GM18907 (cell line): ENCODE measurements at regions not wholly inside any gene's neighbourhood (a gene's known extent, or its start where the extent isn't known, plus 50 kb on each side); places are given as distances from the start of the nearest gene placed in this dataset.

Experiments
- ATAC-seq: cut with Tn5 transposase; IDR thresholded peaks from one replicate; pipeline ENCODE4 v1.9.1; 2021; ENCODE audit warnings: mild to moderate bottlenecking, moderate library complexity; ENCODE audit not compliant: unreplicated experiment

- no peak for ATAC-seq
Observed at GRCh38 chr10:8731121-8732095, 676.9 kb downstream of the GATA3 start.

GRCh38 chr10:8738987-8739386 is 684.5 kb downstream of the GATA3 start:
- no peak for ATAC-seq

- ATAC-seq, result no peak
Observed at GRCh38 chr10:8752146-8752843, 697.8 kb downstream of the GATA3 start.

GRCh38 chr10:8758029-8758428 is 703.5 kb downstream of the GATA3 start:
- no peak for ATAC-seq

- ATAC-seq, result no peak
Observed at GRCh38 chr10:8766899-8767298, 712.4 kb downstream of the GATA3 start.

- no peak for ATAC-seq
Observed at GRCh38 chr10:8767591-8767990, 713.1 kb downstream of the GATA3 start.

- ATAC-seq, result no peak
Observed at GRCh38 chr10:8768341-8768740, 713.9 kb downstream of the GATA3 start.

- no peak for ATAC-seq
Observed at GRCh38 chr10:8768852-8769251, 714.4 kb downstream of the GATA3 start.

- ATAC-seq, result no peak
Observed at GRCh38 chr10:8776926-8777622, 722.6 kb downstream of the GATA3 start.

GRCh38 chr10:8778713-8779112 is 724.2 kb downstream of the GATA3 start:
- no peak for ATAC-seq

GRCh38 chr10:8787649-8788048 is 733.2 kb downstream of the GATA3 start:
- ATAC-seq, result no peak

GRCh38 chr10:8790390-8790789 is 735.9 kb downstream of the GATA3 start:
- no peak for ATAC-seq

GRCh38 chr10:8794860-8795259 is 740.4 kb downstream of the GATA3 start:
- no peak for ATAC-seq

- ATAC-seq, result no peak
Observed at GRCh38 chr10:8800426-8800825, 745.9 kb downstream of the GATA3 start.

- ATAC-seq, result no peak
Observed at GRCh38 chr10:8803992-8804391, 749.5 kb downstream of the GATA3 start.

- ATAC-seq, result no peak
Observed at GRCh38 chr10:8810677-8811076, 756.2 kb downstream of the GATA3 start.

GRCh38 chr10:8811201-8811600 is 756.7 kb downstream of the GATA3 start:
- no peak for ATAC-seq

GRCh38 chr10:8815969-8816368 is 761.5 kb downstream of the GATA3 start:
- no peak for ATAC-seq

- ATAC-seq, result no peak
Observed at GRCh38 chr10:8817299-8817698, 762.8 kb downstream of the GATA3 start.

GRCh38 chr10:8825611-8826010 is 771.1 kb downstream of the GATA3 start:
- ATAC-seq, result no peak

- no peak for ATAC-seq
Observed at GRCh38 chr10:8829592-8829991, 775.1 kb downstream of the GATA3 start.
